Naive thymus-derived CD4-positive, alpha-beta T cell (primary cell): ENCODE measurements at regions not wholly inside any gene's neighbourhood (a gene's known extent, or its start where the extent isn't known, plus 50 kb on each side); places are given as distances from the start of the nearest gene placed in this dataset.

Experiments
- ATAC-seq: fragments of 150-1000 bp; cut with Tn5 transposase; 2 replicates; pipeline ENCODE4 v1.10.0; 2021; ENCODE audit warnings: mild to moderate bottlenecking, moderate library complexity
- CTCF ChIA-PET: fragments of 350-600 bp; sonication (Branson Sonifier 250); formaldehyde crosslinking; loops from one replicate; lab custom pipeline; 2021; ENCODE audit warnings: antibody characterized with exemption; lab: Charles Lee
- POLR2A ChIA-PET: fragments of 350-600 bp; sonication (Branson Sonifier 250); formaldehyde crosslinking; loops from one replicate; lab custom pipeline; 2021; ENCODE audit warnings: antibody characterized with exemption, inconsistent platforms; lab: Charles Lee
- DNase-seq, 9 donors: peaks; one replicate each; pipeline versions ENCODE4 v3.0.0 to v3.0.0-alpha.2; 2020 to 2022; ENCODE audit warnings: mixed read lengths in 1 of 9
- H3K27ac ChIP-seq: one replicate; pipeline ENCODE4 v1.7.0; 2013; ENCODE audit warnings: mild to moderate bottlenecking, low read depth, low read length, moderate library complexity
- H3K27me3 ChIP-seq, 2 donors: one replicate each; pipeline ENCODE4 v1.7.0; 2013; ENCODE audit warnings: low read length in 2 of 2, mild to moderate bottlenecking in 2 of 2, moderate library complexity in 2 of 2; ENCODE audit not compliant: control insufficient read depth in 2 of 2, insufficient read depth in 2 of 2
- H3K36me3 ChIP-seq, 3 experiments: 1 replicate in 2 of 3; 2 replicates in 1 of 3; pipeline ENCODE4 v1.7.0; 2013; ENCODE audit warnings: low read length in 3 of 3, mild to moderate bottlenecking in 3 of 3, moderate library complexity in 1 of 3; ENCODE audit not compliant: insufficient read depth in 3 of 3, control insufficient read depth in 2 of 3
- H3K4me1 ChIP-seq, 2 donors: one replicate each; pipeline ENCODE4 v1.7.0; 2013; ENCODE audit warnings: low read length in 2 of 2, mild to moderate bottlenecking in 2 of 2, moderate library complexity in 1 of 2; ENCODE audit not compliant: control insufficient read depth in 2 of 2, insufficient read depth in 2 of 2
- H3K4me3 ChIP-seq: 2 replicates; pipeline ENCODE4 v1.7.0; 2013; ENCODE audit warnings: mild to moderate bottlenecking, low read length
- H3K9me3 ChIP-seq, 3 experiments: 1 replicate in 2 of 3; 2 replicates in 1 of 3; pipeline ENCODE4 v1.7.0; 2013; ENCODE audit warnings: low read length in 3 of 3; ENCODE audit not compliant: control insufficient read depth in 2 of 3
- H3K27ac Mint-ChIP-seq, 9 donors: one replicate each; pipeline ENCODE4 v1.8.0; 2020 to 2022; ENCODE audit warnings: mixed read lengths in 9 of 9, mild to moderate bottlenecking in 8 of 9, moderate library complexity in 5 of 9, inconsistent platforms in 2 of 9
- H3K27me3 Mint-ChIP-seq, 5 donors: one replicate each; pipeline ENCODE4 v1.8.0; 2021 to 2022; ENCODE audit warnings: mixed read lengths in 5 of 5, mild to moderate bottlenecking in 1 of 5
- H3K36me3 Mint-ChIP-seq, 5 donors: one replicate each; pipeline ENCODE4 v1.8.0; 2020 to 2022; ENCODE audit warnings: mixed read lengths in 5 of 5, mild to moderate bottlenecking in 3 of 5, inconsistent platforms in 1 of 5
- H3K4me1 Mint-ChIP-seq, 7 donors: one replicate each; pipeline ENCODE4 v1.8.0; 2020 to 2022; ENCODE audit warnings: mixed read lengths in 7 of 7, mild to moderate bottlenecking in 3 of 7, inconsistent platforms in 1 of 7
- H3K4me3 Mint-ChIP-seq, 10 donors: one replicate each; pipeline ENCODE4 v1.8.0; 2020 to 2022; ENCODE audit warnings: mild to moderate bottlenecking in 10 of 10, mixed read lengths in 10 of 10, moderate library complexity in 6 of 10, inconsistent platforms in 2 of 10
- H3K9me3 Mint-ChIP-seq, 11 donors: one replicate each; pipeline ENCODE4 v1.8.0; 2020 to 2022; ENCODE audit warnings: mixed read lengths in 11 of 11, mild to moderate bottlenecking in 4 of 11, inconsistent platforms in 1 of 11, moderate library complexity in 1 of 11
- intact Hi-C, 2 donors: fragments of 100-400 bp; cut with micrococcal nuclease; formaldehyde crosslinking; loops; one replicate each; pipeline ENCODE4 v1.15.1; 2023

DNA sequence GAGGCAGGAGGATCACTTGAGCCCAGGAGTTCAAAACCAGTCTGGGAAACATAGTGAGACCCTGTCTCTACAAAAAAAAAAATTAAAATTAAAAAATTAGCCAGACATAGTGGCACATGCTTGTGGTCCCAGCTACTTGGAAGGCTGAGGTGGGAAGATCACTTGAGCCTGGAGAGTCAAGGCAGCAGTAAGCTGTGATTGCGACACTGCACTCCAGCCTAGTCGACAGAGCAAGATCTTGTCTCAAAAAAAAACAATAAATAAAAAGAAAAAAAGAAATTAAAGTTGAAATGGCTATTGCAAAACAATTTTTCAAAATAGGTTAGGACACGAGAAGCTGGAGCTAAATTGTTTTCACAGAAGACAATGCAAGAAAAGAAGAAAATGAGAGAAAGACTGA lies 379.0 kb upstream of the RNF32 start:
- peaks cover 3 to 12% (median 7%) of the 10 kb centered on the region in 5 donors for H3K27me3 Mint-ChIP-seq
- POLR2A ChIA-PET, result no interaction called here
- no peak for ATAC-seq

GRCh38 chr7:156257904-156258303 lies 382.7 kb upstream of the RNF32 start:
- no peaks in the 10 kb centered on the region for H3K27me3 ChIP-seq
- Mint-ChIP-seq H3K36me3 (no peaks in the 10 kb centered on the region), H3K4me3 (no peak overlapping the region), H3K27me3 (peaks cover 4 to 23% (median 16%) of the 10 kb centered on the region in 5 donors), H3K4me1 (no peaks in the 10 kb centered on the region), H3K9me3 (peaks cover 0 to 5% (median 0%) of the 10 kb centered on the region in 11 donors), H3K27ac (no peak overlapping the region)
- intact Hi-C loops, result no loop called here
- no peaks in the 10 kb centered on the region for H3K4me1 ChIP-seq
- ATAC-seq, result no peak
- no peaks in the 10 kb centered on the region for H3K36me3 ChIP-seq
- H3K9me3 ChIP-seq, result no peaks in the 10 kb centered on the region
- H3K4me3 ChIP-seq, result no peak overlapping the region
- no peak for DNase-seq
- CTCF ChIA-PET, result no interaction called here
- POLR2A ChIA-PET, result no interaction called here
- no peak overlapping the region for H3K27ac ChIP-seq

More for the DNA sequence above, 379.0 kb upstream of the RNF32 start:
- intact Hi-C loops, result no loop called here
- Histone ChIP-seq H3K27ac (no peak overlapping the region), H3K4me1 (no peaks in the 10 kb centered on the region), H3K27me3 (no peaks in the 10 kb centered on the region), H3K4me3 (no peak overlapping the region), H3K9me3 (no peaks in the 10 kb centered on the region), H3K36me3 (no peaks in the 10 kb centered on the region)
- CTCF ChIA-PET, result no interaction called here
- H3K4me3 Mint-ChIP-seq, result no peak overlapping the region
- H3K27ac Mint-ChIP-seq, result no peak overlapping the region
- peaks cover 0 to 5% (median 0%) of the 10 kb centered on the region in 11 donors for H3K9me3 Mint-ChIP-seq
- H3K4me1 Mint-ChIP-seq, result no peaks in the 10 kb centered on the region
- DNase-seq, result no peak
- no peaks in the 10 kb centered on the region for H3K36me3 Mint-ChIP-seq

GRCh38 chr7:156255635-156256034 lies 384.9 kb upstream of the RNF32 start:
- H3K36me3 ChIP-seq, result no peaks in the 10 kb centered on the region
- H3K27me3 ChIP-seq, result no peaks in the 10 kb centered on the region
- CTCF ChIA-PET, result no interaction called here
- H3K9me3 ChIP-seq, result no peaks in the 10 kb centered on the region
- no peak for DNase-seq
- intact Hi-C loops, result no loop called here
- no peak overlapping the region for H3K27ac Mint-ChIP-seq
- no peak overlapping the region for H3K4me3 ChIP-seq
- no peaks in the 10 kb centered on the region for H3K4me1 ChIP-seq
- H3K27ac ChIP-seq, result no peak overlapping the region
- H3K36me3 Mint-ChIP-seq, result no peaks in the 10 kb centered on the region
- H3K4me3 Mint-ChIP-seq, result no peak overlapping the region
- POLR2A ChIA-PET, result no interaction called here
- ATAC-seq, result no peak
- no peaks in the 10 kb centered on the region for H3K4me1 Mint-ChIP-seq
- H3K27me3 Mint-ChIP-seq, result peaks cover 0 to 34% (median 16%) of the 10 kb centered on the region in 5 donors
- H3K9me3 Mint-ChIP-seq, result peaks cover 0 to 5% (median 0%) of the 10 kb centered on the region in 11 donors

- no peak overlapping the region for H3K4me3 ChIP-seq
- ChIA-PET POLR2A (no interaction called here), CTCF (no interaction called here)
- Mint-ChIP-seq H3K27ac (no peak overlapping the region), H3K4me3 (no peak overlapping the region), H3K4me1 (no peaks in the 10 kb centered on the region), H3K9me3 (no peaks in the 10 kb centered on the region), H3K27me3 (peaks cover 0 to 50% (median 30%) of the 10 kb centered on the region in 5 donors), H3K36me3 (no peaks in the 10 kb centered on the region)
- DNase-seq, result no peak
- no peaks in the 10 kb centered on the region for H3K36me3 ChIP-seq
- H3K27ac ChIP-seq, result no peak overlapping the region
- no peaks in the 10 kb centered on the region for H3K27me3 ChIP-seq
- H3K4me1 ChIP-seq, result no peaks in the 10 kb centered on the region
- no peaks in the 10 kb centered on the region for H3K9me3 ChIP-seq
- no peak for ATAC-seq
- intact Hi-C loops, result no loop called here
Measured at GRCh38 chr7:156251861-156252260, 388.7 kb upstream of the RNF32 start.

- CTCF ChIA-PET, result no interaction called here
Measured at GRCh38 chr7:156240532-156240931, 400.0 kb upstream of the RNF32 start.

DNA sequence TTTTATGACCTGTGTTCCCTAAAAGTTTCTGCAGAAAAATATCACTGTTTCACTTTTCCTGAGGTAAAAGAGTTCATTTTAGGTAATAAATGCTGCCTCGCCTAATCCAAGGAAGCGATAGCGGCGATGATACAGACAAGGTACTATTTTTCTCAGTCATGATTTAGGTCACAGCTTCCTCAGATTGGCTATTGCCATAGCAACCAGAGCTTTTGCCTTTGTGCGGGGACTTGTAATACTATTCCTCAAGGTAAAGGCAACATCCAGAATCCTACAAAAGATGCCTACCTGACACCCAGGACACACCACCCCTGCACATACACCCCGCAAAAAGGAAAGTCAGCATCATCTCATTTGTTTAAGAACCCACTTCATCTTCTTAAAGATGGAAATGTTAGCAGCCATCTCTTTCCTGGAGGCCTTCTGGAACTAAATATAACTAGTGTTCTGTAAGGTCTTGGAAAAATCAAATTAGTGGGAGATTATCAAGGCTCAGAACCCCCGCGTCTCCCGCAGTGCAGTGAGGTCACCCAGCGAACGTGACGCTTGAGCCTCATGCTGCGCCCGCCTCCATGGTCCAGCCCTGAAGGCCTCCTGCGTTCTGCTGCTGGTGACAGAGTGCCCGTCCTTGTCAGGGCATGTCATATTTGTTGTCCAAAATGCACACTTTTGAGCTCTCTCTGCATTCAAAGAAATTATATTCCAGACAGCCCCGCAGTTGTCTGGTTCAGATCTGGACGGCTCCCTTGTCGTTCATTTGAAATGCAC lies 402.0 kb upstream of the RNF32 start:
- Histone ChIP-seq H3K4me1 (no peaks in the 10 kb centered on the region), H3K9me3 (no peaks in the 10 kb centered on the region), H3K27me3 (no peaks in the 10 kb centered on the region), H3K36me3 (no peaks in the 10 kb centered on the region), H3K4me3 (no peak overlapping the region), H3K27ac (no peak overlapping the region)
- H3K27me3 Mint-ChIP-seq, result peaks cover 0 to 6% (median 3%) of the 10 kb centered on the region in 5 donors
- no peak overlapping the region for H3K27ac Mint-ChIP-seq
- no peak for ATAC-seq
- DNase-seq, result no peak
- peaks cover 0 to 9% (median 2%) of the 10 kb centered on the region in 11 donors for H3K9me3 Mint-ChIP-seq
- ChIA-PET POLR2A (no interaction called here), CTCF (no interaction called here)
- peaks cover 0 to 4% (median 0%) of the 10 kb centered on the region in 5 donors for H3K36me3 Mint-ChIP-seq
- intact Hi-C loops, result no loop called here
- no peak overlapping the region for H3K4me3 Mint-ChIP-seq
- peaks cover 0 to 8% (median 0%) of the 10 kb centered on the region in 7 donors for H3K4me1 Mint-ChIP-seq

More at GRCh38 chr7:156240532-156240931, 400.0 kb upstream of the RNF32 start:
- Histone ChIP-seq H3K27ac (no peak overlapping the region), H3K4me1 (no peaks in the 10 kb centered on the region), H3K36me3 (no peaks in the 10 kb centered on the region), H3K9me3 (no peaks in the 10 kb centered on the region), H3K27me3 (no peaks in the 10 kb centered on the region), H3K4me3 (no peak overlapping the region)
- peaks cover 0 to 21% (median 2%) of the 10 kb centered on the region in 5 donors for H3K27me3 Mint-ChIP-seq
- H3K4me1 Mint-ChIP-seq, result peaks cover 0 to 8% (median 0%) of the 10 kb centered on the region in 7 donors
- peaks cover 0 to 10% (median 4%) of the 10 kb centered on the region in 11 donors for H3K9me3 Mint-ChIP-seq
- H3K36me3 Mint-ChIP-seq, result peaks cover 0 to 4% (median 0%) of the 10 kb centered on the region in 5 donors
- no peak overlapping the region for H3K27ac Mint-ChIP-seq
- POLR2A ChIA-PET, result no interaction called here
- no peak for DNase-seq
- no peak overlapping the region for H3K4me3 Mint-ChIP-seq
- no peak for ATAC-seq
- intact Hi-C loops, result no loop called here

GRCh38 chr7:156237614-156238013 lies 403.0 kb upstream of the RNF32 start:
- peaks cover 0 to 3% (median 0%) of the 10 kb centered on the region in 5 donors for H3K27me3 Mint-ChIP-seq
- no peaks in the 10 kb centered on the region for H3K9me3 ChIP-seq
- ATAC-seq (no peak), DNase-seq (no peak)
- H3K4me1 Mint-ChIP-seq, result peaks cover 0 to 8% (median 0%) of the 10 kb centered on the region in 7 donors
- peaks cover 0 to 4% (median 0%) of the 10 kb centered on the region in 5 donors for H3K36me3 Mint-ChIP-seq
- H3K27ac Mint-ChIP-seq, result no peak overlapping the region
- H3K27ac ChIP-seq, result no peak overlapping the region
- CTCF ChIA-PET, result no interaction called here
- H3K27me3 ChIP-seq, result no peaks in the 10 kb centered on the region
- H3K4me3 ChIP-seq, result no peak overlapping the region
- peaks cover 0 to 9% (median under 1%) of the 10 kb centered on the region in 11 donors for H3K9me3 Mint-ChIP-seq
- POLR2A ChIA-PET, result no interaction called here
- H3K4me1 ChIP-seq, result no peaks in the 10 kb centered on the region
- H3K4me3 Mint-ChIP-seq, result no peak overlapping the region
- H3K36me3 ChIP-seq, result no peaks in the 10 kb centered on the region
- intact Hi-C loops, result no loop called here
